ENCODE measurements at regions not wholly inside any gene's neighbourhood (a gene's known extent, or its start where the extent isn't known, plus 50 kb on each side); places are given as distances from the start of the nearest gene placed in this dataset.

GRCh38 chr11:26143566-26144290 lies 188.2 kb upstream of the ANO3 start:
- CTCF ChIA-PET: no interaction called here
- no peak overlapping the region for H3K27ac ChIP-seq (ENCODE audit: low read depth, low read length)
- RAD21 ChIA-PET (ENCODE audit: low non-redundant PET in 1 of 2, low total read pairs in 2 of 2, uncharacterized antibody in 2 of 2, unreplicated experiment in 2 of 2): no interaction called here
- H3K9me3 ChIP-seq (ENCODE audit: control insufficient read depth in 1 of 2, insufficient read depth in 1 of 2, low read depth in 1 of 2, low read length in 2 of 2): peaks cover 7 to 12% of the 10 kb centered on the region in 2 experiments; a peak in 2 of 4 replicates
- no peaks in the 10 kb centered on the region for H3K4me1 ChIP-seq (ENCODE audit: control insufficient read depth in 1 of 2, insufficient read depth in 2 of 2, low read length in 2 of 2)
- H3K9ac ChIP-seq (ENCODE audit: low read length): no peak overlapping the region
- H3K4me3 ChIP-seq (replicated peaks in 1 of 2; ENCODE audit: low read depth in 1 of 2, low read length in 2 of 2): no peak overlapping the region
- BruUV-seq (replicated peaks): no TSS peak
- DNase-seq (ENCODE audit: low read depth, low spot score) (no peak), ATAC-seq (no peak)
- H4K20me1 ChIP-seq (ENCODE audit: insufficient read depth): no peaks in the 10 kb centered on the region
- no peak overlapping the region for H2AFZ ChIP-seq (ENCODE audit: low read depth, low read length, poor library complexity, severe bottlenecking)
- no peaks in the 10 kb centered on the region for H3K79me2 ChIP-seq (ENCODE audit: insufficient read depth, low read length)
- intact Hi-C loops (cut with micrococcal nuclease): no loop called here
- H3K4me2 ChIP-seq (ENCODE audit: low read length): no peak overlapping the region
- POLR2A ChIA-PET: no interaction called here
- H3K36me3 ChIP-seq (ENCODE audit: control insufficient read depth in 1 of 2, insufficient read depth in 2 of 2, low read length in 2 of 2): no peaks in the 10 kb centered on the region
- TF ChIP-seq RAD21 (IDR thresholded peaks at IDR 0.05; ENCODE audit: low read depth) (no peak), CTCF (IDR thresholded peaks at IDR 0.05 in 2 of 3, conservative IDR thresholded peaks at IDR 0.05 in 1 of 3; ENCODE audit: borderline replicate concordance in 1 of 3, insufficient read depth in 1 of 3, low read depth in 2 of 3, low read length in 2 of 3) (no peak), SIN3A (IDR thresholded peaks at IDR 0.05; ENCODE audit: low read depth) (no peak), ZNF274 (IDR thresholded peaks at IDR 0.05; ENCODE audit: low read depth, low read length) (no peak), FOSL1 (IDR thresholded peaks at IDR 0.05; ENCODE audit: low read depth) (no peak), CEBPB (IDR thresholded peaks at IDR 0.05; ENCODE audit: low read depth) (no peak), CBX3 (IDR thresholded peaks at IDR 0.05; ENCODE audit: low read depth) (no peak), JUND (IDR thresholded peaks at IDR 0.05) (no peak), ELF1 (IDR thresholded peaks at IDR 0.05; ENCODE audit: borderline replicate concordance, low read depth) (no peak), YY1 (IDR thresholded peaks at IDR 0.05; ENCODE audit: extremely low read depth, insufficient replicate concordance, low read depth, low read length) (no peak), EZH2 (IDR thresholded peaks at IDR 0.05) (no peak), ZFX (IDR thresholded peaks at IDR 0.05) (no peak)
- TF ChIP-seq, protein P1, sequence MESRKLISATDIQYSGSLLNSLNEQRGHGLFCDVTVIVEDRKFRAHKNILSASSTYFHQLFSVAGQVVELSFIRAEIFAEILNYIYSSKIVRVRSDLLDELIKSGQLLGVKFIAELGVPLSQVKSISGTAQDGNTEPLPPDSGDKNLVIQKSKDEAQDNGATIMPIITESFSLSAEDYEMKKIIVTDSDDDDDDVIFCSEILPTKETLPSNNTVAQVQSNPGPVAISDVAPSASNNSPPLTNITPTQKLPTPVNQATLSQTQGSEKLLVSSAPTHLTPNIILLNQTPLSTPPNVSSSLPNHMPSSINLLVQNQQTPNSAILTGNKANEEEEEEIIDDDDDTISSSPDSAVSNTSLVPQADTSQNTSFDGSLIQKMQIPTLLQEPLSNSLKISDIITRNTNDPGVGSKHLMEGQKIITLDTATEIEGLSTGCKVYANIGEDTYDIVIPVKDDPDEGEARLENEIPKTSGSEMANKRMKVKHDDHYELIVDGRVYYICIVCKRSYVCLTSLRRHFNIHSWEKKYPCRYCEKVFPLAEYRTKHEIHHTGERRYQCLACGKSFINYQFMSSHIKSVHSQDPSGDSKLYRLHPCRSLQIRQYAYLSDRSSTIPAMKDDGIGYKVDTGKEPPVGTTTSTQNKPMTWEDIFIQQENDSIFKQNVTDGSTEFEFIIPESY (IDR thresholded peaks at IDR 0.05; ENCODE audit: extremely low read depth, insufficient replicate concordance, low read length): no peak
- H3K9me2 ChIP-seq (ENCODE audit: insufficient read depth): no peaks in the 10 kb centered on the region
- no peaks in the 10 kb centered on the region for H3K27me3 ChIP-seq (ENCODE audit: insufficient read depth, low read length)

Data from HCT116 (cell line).